SKM-1 treated with dmso at 0.1 percent for 144 hours (cell line): ENCODE measurements at regions not wholly inside any gene's neighbourhood (a gene's known extent, or its start where the extent isn't known, plus 50 kb on each side); places are given as distances from the start of the nearest gene placed in this dataset.

Experiments
- DNase-seq: peaks from one replicate; lab custom pipeline; 2025; ENCODE audit not compliant: unreplicated experiment; lab: John Stamatoyannopoulos, UW

GRCh38 chr6:99867026-99867425 lies 127.0 kb downstream of the MCHR2 start:
- DNase-seq = no peak

- DNase-seq = peak; percentile 60
These were observed 125.8 kb downstream of the MCHR2 start for GRCh38 chr6:99868074-99868702.
